Upper lobe of left lung (tissue), 4 donors: ENCODE measurements at regions not wholly inside any gene's neighbourhood (a gene's known extent, or its start where the extent isn't known, plus 50 kb on each side); places are given as distances from the start of the nearest gene placed in this dataset.

Experiments
- CTCF ChIP-seq, 6 experiments: fragments of 450-650 bp in 4 of 6; fragments of 200-600 bp in 2 of 6; sonication (generic) in 2 of 6; IDR thresholded peaks; one replicate each; pipeline ENCODE4 v1.5.1; 2016 to 2019; ENCODE audit warnings: antibody characterized with exemption in 6 of 6
- POLR2AphosphoS5 ChIP-seq, 2 donors: sonication (generic); formaldehyde crosslinking; IDR thresholded peaks; one replicate each; pipeline ENCODE4 v1.5.1; 2017; ENCODE audit warnings: antibody characterized with exemption in 2 of 2

GRCh38 chr3:176352716-176353334 lies 844.5 kb downstream of the TBL1XR1 start:
- TF ChIP-seq CTCF (IDR thresholded peaks at IDR 0.05) (no peak), POLR2AphosphoS5 (IDR thresholded peaks at IDR 0.05) (no peak)
